Mesodermal cell (in vitro differentiated cells): ENCODE measurements at regions not wholly inside any gene's neighbourhood (a gene's known extent, or its start where the extent isn't known, plus 50 kb on each side); places are given as distances from the start of the nearest gene placed in this dataset.
"Not testable (repeated sequence)": the region's sequence is repeated elsewhere in the genome, so short reads cannot be mapped to it uniquely, and the experiment has no call there.

Experiments
- H3K27ac ChIP-seq: 2 replicates; pipeline ENCODE4 v1.7.0; 2013; ENCODE audit warnings: mild to moderate bottlenecking, low read depth, low read length, moderate library complexity; ENCODE audit not compliant: severe bottlenecking
- H3K36me3 ChIP-seq: 2 replicates; pipeline ENCODE4 v1.7.1; 2013; ENCODE audit warnings: mild to moderate bottlenecking, low read length, moderate library complexity; ENCODE audit not compliant: control insufficient read depth, insufficient read depth
- H3K4me1 ChIP-seq: one replicate; pipeline ENCODE4 v1.7.1; 2013; ENCODE audit warnings: mild to moderate bottlenecking, low read length; ENCODE audit not compliant: insufficient read depth, control insufficient read depth, poor library complexity, severe bottlenecking
- H3K4me3 ChIP-seq: 2 replicates; pipeline ENCODE4 v1.7.0; 2013; ENCODE audit warnings: low read length, control low read depth, mild to moderate bottlenecking; ENCODE audit not compliant: insufficient read depth, poor library complexity, severe bottlenecking; ENCODE audit errors: extremely low read depth
- H3K9me3 ChIP-seq: 2 replicates; pipeline ENCODE4 v1.7.1; 2013; ENCODE audit warnings: mild to moderate bottlenecking, low read length, moderate library complexity; ENCODE audit not compliant: control insufficient read depth
- WGBS, 2 experiments: methylation state at CpG; one replicate each; pipeline ENCODE4 v1.1.5; 2013; ENCODE audit warnings: missing lambda C conversion rate in 2 of 2; ENCODE audit not compliant: insufficient coverage in 2 of 2; 5-methylcytosine and 5-hydroxymethylcytosine counted together

DNA sequence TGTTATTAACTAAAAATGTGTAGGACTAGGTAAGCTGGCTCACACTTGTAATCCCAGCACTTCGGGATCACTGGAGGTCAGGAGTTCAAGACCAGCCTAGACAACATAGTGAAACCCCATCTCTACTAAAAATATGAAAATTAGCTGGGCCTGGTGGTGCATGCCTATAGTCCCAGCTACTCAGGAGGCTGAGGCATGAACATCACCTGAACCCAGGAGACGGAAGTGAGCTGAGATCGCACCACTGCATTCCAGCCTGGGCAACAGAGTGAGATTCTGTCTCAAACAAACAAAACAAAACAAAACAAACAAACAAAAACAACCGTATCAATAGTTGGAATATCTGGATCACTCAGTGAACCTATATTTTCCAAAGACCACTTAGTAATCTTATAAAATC lies 4759.1 kb upstream of the OR11H1 start:
- not testable (repeated sequence) for H3K4me3 ChIP-seq, H3K27ac ChIP-seq, H3K36me3 ChIP-seq, H3K4me1 ChIP-seq
- H3K9me3 ChIP-seq: peaks cover 45% of the 10 kb centered on the region
- WGBS, 2 experiments: 73 to 74% methylated on average over 3 of the region's 4 CpGs

DNA sequence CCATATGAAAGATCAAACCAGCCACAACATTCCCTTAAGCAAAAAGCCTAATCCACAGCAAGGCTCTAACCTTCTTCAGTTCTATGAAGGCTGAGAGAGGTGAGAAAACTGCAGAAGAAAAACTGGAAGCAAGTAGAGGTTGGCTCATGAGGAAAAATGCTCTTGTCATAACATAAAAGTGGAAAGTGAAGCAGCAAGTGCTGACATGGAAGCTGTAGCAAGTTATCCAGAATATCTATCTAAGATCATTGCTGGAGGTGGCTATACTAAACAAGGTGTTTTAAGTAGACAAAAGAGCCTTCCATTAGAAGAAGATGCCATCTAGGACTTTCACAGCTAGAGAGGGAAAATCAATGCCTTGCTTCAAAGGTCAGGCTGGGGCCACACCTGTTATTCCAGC lies 4756.2 kb upstream of the OR11H1 start:
- H3K9me3 ChIP-seq: peaks cover 56% of the 10 kb centered on the region
- not testable (repeated sequence) for H3K36me3 ChIP-seq, H3K27ac ChIP-seq, H3K4me3 ChIP-seq, H3K4me1 ChIP-seq

DNA sequence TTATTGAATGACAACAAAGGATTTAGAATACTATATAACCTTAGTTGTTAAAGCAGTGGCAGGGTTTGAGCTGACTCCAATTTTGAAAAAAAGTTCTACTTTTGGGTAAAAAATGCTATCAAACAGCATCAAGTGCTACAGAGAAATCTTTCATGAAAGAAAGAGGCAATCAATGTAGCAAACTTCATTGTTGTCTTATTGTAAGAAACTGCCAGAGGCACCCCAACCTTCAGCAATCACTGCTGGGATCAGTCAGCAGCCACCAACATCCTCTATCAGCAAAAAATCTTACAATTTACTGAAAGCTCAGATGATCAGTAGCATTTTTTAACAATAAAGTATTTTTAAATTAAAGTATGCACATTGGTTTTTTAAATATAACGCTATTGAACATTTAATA lies 4754.7 kb upstream of the OR11H1 start:
- H3K4me3 ChIP-seq, H3K36me3 ChIP-seq, H3K4me1 ChIP-seq, H3K27ac ChIP-seq: not testable (repeated sequence)
- WGBS, 2 experiments: no CpG with 5 or more reads among the region's 1 CpG
- peaks cover 56% of the 10 kb centered on the region for H3K9me3 ChIP-seq

DNA sequence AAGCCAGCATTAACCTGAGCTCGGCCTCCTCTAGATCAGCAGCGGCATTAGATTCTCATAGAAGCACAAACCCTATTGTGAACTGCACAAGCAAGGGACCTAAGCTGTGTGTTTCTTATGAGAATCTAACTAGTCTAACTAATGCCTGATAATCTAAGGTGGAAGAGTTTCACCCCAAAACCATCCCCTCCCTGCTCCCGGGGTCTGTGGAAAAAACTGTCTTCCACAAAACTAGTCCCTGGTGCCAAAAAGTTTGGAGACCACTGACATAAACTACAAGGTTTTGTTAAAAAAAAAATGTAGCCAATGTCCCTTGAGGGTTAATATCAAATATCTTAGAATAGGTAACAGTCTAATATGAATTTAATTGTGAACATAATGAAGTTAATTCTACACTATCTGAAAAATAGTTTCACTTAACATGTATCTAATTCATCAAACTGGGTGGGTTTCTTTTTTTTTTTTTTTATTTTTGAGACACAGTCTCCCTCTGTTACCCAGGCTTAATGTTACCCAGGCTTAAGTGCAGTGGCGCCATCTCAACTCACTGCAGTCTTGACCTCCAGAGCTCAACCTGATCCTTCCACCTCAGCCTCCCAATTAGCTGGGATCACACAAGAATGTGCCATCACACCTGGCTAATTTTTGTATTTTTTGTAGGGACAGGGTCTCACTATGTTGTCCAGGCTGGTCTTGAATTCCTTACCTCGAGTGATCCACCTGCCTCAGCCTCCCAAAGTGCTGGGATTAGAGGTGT lies 4752.2 kb upstream of the OR11H1 start:
- H3K27ac ChIP-seq, H3K4me3 ChIP-seq, H3K4me1 ChIP-seq, H3K36me3 ChIP-seq: not testable (repeated sequence)
- H3K9me3 ChIP-seq: peaks cover 71% of the 10 kb centered on the region
- 50 to 59% methylated on average over 3 to 4 of the region's 5 CpGs for WGBS, 2 experiments

DNA sequence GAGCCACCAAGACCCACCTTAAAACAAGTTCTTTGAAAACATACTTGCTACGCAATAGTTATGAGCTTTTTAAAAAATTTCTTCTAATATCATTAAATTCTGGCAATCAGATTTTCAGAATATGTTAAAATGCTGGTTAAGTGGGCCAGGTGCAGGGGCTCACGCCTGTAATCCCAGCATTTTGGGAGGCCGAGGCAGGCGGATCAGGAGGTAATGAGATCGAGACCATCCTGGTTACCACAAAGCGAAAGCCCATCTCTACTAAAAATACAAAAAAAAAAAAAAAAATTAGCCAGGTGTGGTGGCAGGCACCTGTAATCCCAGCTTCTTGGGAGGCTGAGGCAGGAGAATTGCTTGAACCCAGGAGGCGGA lies 4751.6 kb upstream of the OR11H1 start:
- WGBS, 2 experiments: 30 to 60% methylated on average over 3 to 6 of the region's 7 CpGs

DNA sequence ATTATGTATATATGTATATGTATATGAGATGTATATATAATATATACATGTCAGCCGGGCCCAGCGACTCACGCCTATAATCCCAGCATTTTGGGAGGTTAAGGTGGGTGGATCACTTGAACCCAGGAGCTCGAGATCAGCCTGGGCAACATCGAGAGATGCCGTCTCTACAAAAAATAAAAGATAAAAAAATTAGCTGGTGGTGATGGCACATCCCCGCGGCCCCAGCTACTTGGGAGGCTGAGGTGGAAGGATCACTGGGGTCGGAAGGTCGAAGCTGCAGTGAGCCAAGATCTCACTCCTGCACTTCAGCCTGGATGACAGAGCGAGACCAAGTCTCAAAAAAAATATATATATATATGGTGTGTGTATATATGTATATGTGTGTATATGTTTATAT lies 4750.3 kb upstream of the OR11H1 start:
- H3K27ac ChIP-seq, H3K4me1 ChIP-seq, H3K36me3 ChIP-seq, H3K4me3 ChIP-seq: not testable (repeated sequence)
- H3K9me3 ChIP-seq: peaks cover 76% of the 10 kb centered on the region
- 77 to 80% methylated on average over 9 of the region's 11 CpGs for WGBS, 2 experiments

More for the DNA sequence above, 4751.6 kb upstream of the OR11H1 start:
- not testable (repeated sequence) for H3K4me3 ChIP-seq, H3K36me3 ChIP-seq, H3K27ac ChIP-seq, H3K4me1 ChIP-seq
- H3K9me3 ChIP-seq: peaks cover 74% of the 10 kb centered on the region

DNA sequence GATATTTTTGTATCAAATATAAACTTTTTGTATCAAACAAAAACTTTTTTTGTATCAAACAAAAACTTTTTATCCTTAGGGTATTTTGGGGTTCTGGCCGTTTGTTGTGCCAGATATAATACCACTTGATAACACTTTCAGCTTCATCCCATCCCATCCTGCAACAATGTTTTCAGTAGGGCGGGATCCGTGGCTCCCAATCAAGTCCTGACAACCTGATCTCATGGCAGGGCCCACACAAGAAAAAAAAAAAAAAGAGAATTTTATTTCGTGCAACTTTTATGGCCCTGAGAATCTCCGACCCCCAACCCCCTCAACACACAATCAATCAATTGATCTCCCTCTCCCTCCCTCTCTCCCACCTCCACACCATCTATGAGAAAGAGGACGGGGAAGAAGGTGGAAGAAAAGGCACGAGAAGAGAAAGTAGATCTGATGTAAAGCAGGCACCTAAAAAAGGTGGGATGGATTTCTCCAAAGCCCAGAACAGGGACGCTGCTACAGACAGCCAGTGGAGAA lies 4749.6 kb upstream of the OR11H1 start:
- WGBS, 2 experiments: 55 to 69% methylated on average over 5 to 7 of the region's 8 CpGs
- H3K4me3 ChIP-seq: no peak overlapping the region
- peaks cover 76% of the 10 kb centered on the region for H3K9me3 ChIP-seq
- no peaks in the 10 kb centered on the region for H3K4me1 ChIP-seq
- no peak overlapping the region for H3K27ac ChIP-seq
- H3K36me3 ChIP-seq: no peaks in the 10 kb centered on the region

DNA sequence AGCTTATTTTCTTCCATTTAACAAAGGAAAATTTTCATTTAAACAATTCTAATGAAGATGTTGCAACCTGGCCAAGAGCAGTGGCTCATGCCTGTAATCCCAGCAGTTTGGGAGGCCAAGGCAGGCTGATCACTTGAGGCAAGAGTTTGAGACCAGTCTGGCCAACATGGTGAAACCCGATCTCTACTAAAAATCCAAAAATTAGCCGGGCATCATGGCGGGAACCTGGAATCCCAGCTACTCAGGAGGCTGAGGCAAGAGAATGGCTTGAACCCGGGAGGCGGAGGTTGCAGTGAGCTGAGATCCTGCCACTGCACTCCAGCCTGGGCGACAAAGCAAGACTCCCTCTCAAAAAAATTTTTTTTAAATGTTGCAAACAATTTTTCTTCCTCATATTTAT lies 4748.8 kb upstream of the OR11H1 start:
- not testable (repeated sequence) for H3K36me3 ChIP-seq, H3K27ac ChIP-seq, H3K4me1 ChIP-seq, H3K4me3 ChIP-seq
- WGBS, 2 experiments: 62 to 70% methylated on average over 5 of the region's 6 CpGs
- H3K9me3 ChIP-seq: peaks cover 78% of the 10 kb centered on the region

DNA sequence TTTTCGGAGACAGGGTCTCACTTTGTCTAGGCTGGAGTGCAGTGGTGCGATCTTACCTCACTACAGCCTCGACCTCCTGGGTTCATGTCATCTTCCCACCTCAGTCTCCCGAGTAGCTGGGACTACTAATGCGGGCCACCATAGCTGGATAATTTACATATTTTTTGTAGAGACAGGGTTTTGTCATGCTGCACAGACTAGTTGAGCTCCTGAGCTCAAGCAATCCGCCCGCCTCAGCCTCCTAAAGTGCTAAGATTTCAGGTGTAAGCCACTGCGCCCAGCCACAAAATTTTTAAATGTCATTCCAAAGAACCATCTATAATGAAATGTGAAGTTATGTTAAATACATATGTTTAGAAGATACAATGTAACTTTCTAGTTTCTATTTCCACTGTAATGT lies 4747.7 kb upstream of the OR11H1 start:
- 60 to 67% methylated on average over 8 of the region's 8 CpGs for WGBS, 2 experiments
- Histone ChIP-seq H3K27ac (no peak overlapping the region), H3K9me3 (peaks cover 74% of the 10 kb centered on the region), H3K4me3 (no peak overlapping the region), H3K4me1 (no peaks in the 10 kb centered on the region), H3K36me3 (no peaks in the 10 kb centered on the region)

DNA sequence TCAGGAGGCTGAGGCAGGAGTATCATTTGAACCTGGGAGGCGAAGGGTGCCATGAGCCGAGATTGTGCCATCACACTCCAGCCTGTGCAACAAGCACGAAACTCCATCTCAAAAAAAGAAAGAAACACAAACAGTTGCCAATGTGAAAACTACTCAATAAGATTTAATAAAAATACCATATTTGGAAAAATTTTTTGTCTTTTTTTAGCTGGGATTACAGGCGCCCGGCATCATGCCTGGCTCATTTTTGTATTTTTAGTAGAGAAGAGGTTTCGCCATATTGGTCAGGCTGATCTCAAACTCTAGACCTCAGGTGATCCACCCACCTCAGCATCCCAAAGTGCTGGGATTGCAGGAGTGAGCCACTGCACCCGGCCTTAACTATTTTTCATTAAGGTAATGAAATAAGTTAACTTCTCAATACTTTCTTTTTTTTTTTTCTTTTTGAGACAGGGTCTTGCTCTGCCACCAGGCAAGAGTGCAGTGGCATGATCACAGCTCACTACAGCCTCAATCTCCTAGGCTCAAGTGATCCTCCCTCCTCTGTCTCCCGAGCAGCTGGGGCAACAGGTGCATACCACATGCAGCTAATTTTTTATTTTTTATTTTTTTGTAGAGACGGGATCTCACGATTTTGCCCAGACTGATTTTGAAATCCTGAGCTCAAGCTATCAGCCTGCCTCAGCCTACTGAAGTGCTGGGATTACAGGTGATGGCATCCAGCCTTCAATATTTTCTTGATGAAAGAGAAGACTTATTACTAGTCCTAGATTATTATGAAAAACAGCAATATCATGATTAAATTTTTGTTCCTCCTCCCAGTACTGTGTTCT lies 4746.2 kb upstream of the OR11H1 start:
- H3K4me3 ChIP-seq: no peak overlapping the region

More for the DNA sequence above, 4746.2 kb upstream of the OR11H1 start:
- WGBS, 2 experiments: 68 to 74% methylated on average over 9 of the region's 10 CpGs
- peaks cover 61% of the 10 kb centered on the region for H3K9me3 ChIP-seq
- H3K36me3 ChIP-seq: no peaks in the 10 kb centered on the region
- H3K4me1 ChIP-seq: no peaks in the 10 kb centered on the region
- H3K27ac ChIP-seq: no peak overlapping the region
